Epithelial cell of esophagus (primary cell): ENCODE measurements at regions not wholly inside any gene's neighbourhood (a gene's known extent, or its start where the extent isn't known, plus 50 kb on each side); places are given as distances from the start of the nearest gene placed in this dataset.
A peak's percentile ranks its signal among the peaks of the same experiment; 100 is the strongest.
"Not testable (repeated sequence)": the region's sequence is repeated elsewhere in the genome, so short reads cannot be mapped to it uniquely, and the experiment has no call there.

Experiments used
- DNase-seq: peaks from one replicate; pipeline ENCODE4 v3.0.0; 2010; ENCODE audit warnings: low read depth
- H3K4me3 ChIP-seq: 2 replicates; pipeline ENCODE4 v1.5.1; 2011; ENCODE audit warnings: mild to moderate bottlenecking, low read length, control low read depth
- CTCF ChIP-seq: IDR thresholded peaks from 2 replicates; pipeline ENCODE4 v1.5.1; 2011; ENCODE audit warnings: low read depth, mild to moderate bottlenecking, low read length, control low read depth, inconsistent platforms; ENCODE audit not compliant: insufficient read depth; ENCODE audit errors: missing control alignments

GRCh38 chr22:26830837-26831236 lies 173.4 kb downstream of the MIAT start:
- H3K4me3 ChIP-seq: no peak overlapping the region
- no peak for DNase-seq
- no peak for TF ChIP-seq CTCF

DNA sequence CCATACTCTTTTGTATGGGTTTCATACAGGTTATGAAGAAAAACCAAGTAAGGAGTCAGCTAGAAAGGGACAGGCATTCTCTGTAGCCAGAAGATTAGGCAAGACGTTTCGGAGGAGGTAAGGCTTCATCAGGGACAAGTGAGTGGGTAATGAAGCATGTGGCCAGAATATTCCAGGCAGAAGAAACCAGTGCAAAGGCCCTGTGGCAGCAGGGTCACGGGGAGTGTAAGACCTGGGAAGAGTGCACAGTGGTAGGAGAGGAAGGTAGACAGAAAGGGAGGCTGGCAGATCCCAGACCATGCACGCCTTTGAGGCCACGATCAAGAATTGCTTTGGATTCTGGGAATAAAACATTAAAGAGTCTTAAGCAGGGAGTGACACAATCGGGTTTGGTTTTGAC lies 177.6 kb downstream of the MIAT start:
- no peak for DNase-seq
- no peak for TF ChIP-seq CTCF
- H3K4me3 ChIP-seq: no peak overlapping the region

DNA sequence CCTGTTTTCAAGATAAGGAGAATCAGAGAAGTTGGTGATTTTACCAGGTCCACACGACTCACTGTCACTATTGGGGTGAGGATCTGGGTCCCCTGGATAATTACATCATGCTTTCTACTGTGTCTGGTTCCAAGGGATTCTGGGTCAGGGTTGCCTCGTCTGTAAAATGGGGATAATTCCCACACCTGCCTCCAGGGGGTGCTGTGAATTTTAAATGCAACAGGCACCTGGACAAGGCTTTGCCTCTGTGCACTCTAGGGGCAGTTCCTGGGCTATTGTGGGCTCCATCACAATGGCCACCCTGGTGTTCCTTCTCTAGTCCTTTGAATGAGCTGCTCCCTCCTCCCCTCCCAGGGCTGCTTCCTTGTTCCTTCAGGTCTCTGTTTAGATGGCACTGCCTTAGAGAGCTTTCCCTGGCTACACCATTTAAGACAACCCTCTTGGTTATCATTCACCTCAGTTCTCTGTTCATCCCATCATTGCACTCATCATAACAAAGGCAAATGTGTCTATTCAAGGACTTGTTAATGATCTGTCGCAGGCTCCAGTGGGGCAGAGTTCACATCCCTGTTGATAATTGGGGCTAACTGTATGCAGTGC lies 178.6 kb downstream of the MIAT start:
- peak; percentile 62 for TF ChIP-seq CTCF
- peak; percentile 53 for DNase-seq
- no peak overlapping the region for H3K4me3 ChIP-seq

- no peak overlapping the region for H3K4me3 ChIP-seq
- TF ChIP-seq CTCF: no peak
- DNase-seq: no peak
Measured at GRCh38 chr22:26837784-26838470, 180.5 kb downstream of the MIAT start.

GRCh38 chr22:26838471-26838825 lies 181.1 kb downstream of the MIAT start:
- no peak for DNase-seq

DNA sequence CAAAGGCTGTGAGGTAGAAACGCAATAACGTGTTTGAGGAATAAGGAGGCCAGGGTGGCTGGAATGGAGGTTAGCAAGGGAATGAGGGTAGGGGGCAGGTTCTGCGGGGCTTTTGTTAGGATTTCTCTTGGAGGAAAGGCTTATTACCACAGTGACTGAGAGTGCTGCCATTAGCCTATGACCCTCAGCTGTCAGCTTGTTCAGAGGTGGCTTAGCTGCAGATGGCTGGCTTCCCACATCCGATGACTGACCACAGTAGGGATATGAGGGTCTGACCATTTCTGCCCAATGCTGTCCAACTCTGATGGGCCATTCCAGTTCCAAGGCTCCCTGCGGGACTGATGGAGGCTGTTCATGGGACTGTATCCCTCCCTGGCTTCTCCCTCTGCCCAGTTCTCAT lies 181.8 kb downstream of the MIAT start:
- no peak for TF ChIP-seq CTCF
- no peak overlapping the region for H3K4me3 ChIP-seq
- no peak for DNase-seq

More at GRCh38 chr22:26838471-26838825, 181.1 kb downstream of the MIAT start:
- no peak overlapping the region for H3K4me3 ChIP-seq
- TF ChIP-seq CTCF: no peak

DNA sequence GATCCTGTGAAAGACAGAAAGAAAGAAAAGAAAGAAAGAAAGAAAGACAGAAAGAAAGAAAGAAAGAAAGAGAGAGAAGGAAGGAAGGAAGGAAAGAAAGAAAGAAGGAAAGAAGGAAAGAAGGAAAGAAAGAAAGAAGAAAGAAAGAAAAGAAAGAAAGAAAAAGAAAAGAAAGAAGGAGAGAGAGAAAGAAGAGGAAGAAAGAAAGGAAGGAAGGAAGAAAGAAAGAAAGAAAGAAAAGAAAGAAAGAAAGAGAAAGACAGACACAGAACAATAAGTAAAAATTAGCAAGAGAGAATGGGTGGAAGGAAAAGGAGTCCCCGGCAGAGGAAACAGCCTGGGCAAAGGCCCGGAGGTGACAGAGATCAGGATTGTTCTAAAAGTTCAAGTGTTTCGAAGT lies 183.4 kb downstream of the MIAT start:
- not testable (repeated sequence) for DNase-seq, H3K4me3 ChIP-seq

DNA sequence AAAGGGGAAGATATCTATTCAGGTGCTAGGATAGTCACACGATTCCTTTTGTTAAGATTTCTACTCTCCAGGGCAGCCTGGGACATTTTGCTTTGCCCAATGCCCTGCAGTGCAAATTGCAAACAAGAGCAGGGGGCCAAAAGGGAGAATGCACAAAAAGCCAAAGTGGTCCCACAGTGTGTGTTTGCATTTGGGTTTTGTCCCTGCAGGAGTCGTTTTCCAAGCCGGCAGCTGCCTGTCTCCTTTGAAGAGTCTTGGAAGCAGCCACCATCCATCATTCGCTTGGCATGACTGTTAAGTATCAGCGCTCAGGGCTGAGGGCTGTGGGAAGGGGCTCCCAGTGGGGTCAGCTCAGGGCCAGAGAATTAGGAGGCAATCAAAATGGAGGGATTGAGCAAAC lies 184.7 kb downstream of the MIAT start:
- no peak for DNase-seq
- no peak overlapping the region for H3K4me3 ChIP-seq
- TF ChIP-seq CTCF: no peak
